Left lobe of liver (tissue), 2 donors: ENCODE measurements at regions not wholly inside any gene's neighbourhood (a gene's known extent, or its start where the extent isn't known, plus 50 kb on each side); places are given as distances from the start of the nearest gene placed in this dataset.

Experiments
- ATAC-seq: fragments of 200-7000 bp; cut with Tn5 transposase; one replicate; pipeline ENCODE4 v1.9.1; 2020; ENCODE audit warnings: mild to moderate bottlenecking, moderate library complexity
- DNase-seq: peaks from one replicate; pipeline ENCODE4 v3.0.0-alpha.2; 2020; ENCODE audit warnings: low spot score
- donor health status: DM: no; HTN: no; CAD: no; lungs with moderate emphysema.
- donor health status: DM: no; HTN: yes; CAD: no.

GRCh38 chr11:113584371-113584770, 109.2 kb upstream of the DRD2 start:
- ATAC-seq = no peak

GRCh38 chr11:113581713-113582112, 106.5 kb upstream of the DRD2 start:
- ATAC-seq (no peak), DNase-seq (no peak)

More at GRCh38 chr11:113584371-113584770, 109.2 kb upstream of the DRD2 start:
- no peak for DNase-seq

- DNase-seq = no peak
- ATAC-seq = no peak
Observed at GRCh38 chr11:113579292-113579940, 104.2 kb upstream of the DRD2 start.

GRCh38 chr11:113578715-113579250, 103.6 kb upstream of the DRD2 start:
- ATAC-seq = no peak
- no peak for DNase-seq

- DNase-seq (no peak), ATAC-seq (no peak)
Observed at GRCh38 chr11:113578033-113578380, 102.8 kb upstream of the DRD2 start.

- no peak for DNase-seq
- no peak for ATAC-seq
Observed at GRCh38 chr11:113577356-113578032, 102.3 kb upstream of the DRD2 start.

GRCh38 chr11:113574586-113574985, 99.4 kb upstream of the DRD2 start:
- ATAC-seq = no peak
- DNase-seq = no peak

GRCh38 chr11:113574171-113574570, 99.0 kb upstream of the DRD2 start:
- no peak for ATAC-seq
- DNase-seq = no peak

- DNase-seq (no peak), ATAC-seq (no peak)
Observed at GRCh38 chr11:113572136-113572735, 97.0 kb upstream of the DRD2 start.

- ATAC-seq = no peak
- no peak for DNase-seq
Observed at GRCh38 chr11:113571531-113571930, 96.3 kb upstream of the DRD2 start.

- DNase-seq = no peak
- ATAC-seq = no peak
Observed at GRCh38 chr11:113570906-113571305, 95.7 kb upstream of the DRD2 start.

GRCh38 chr11:113569391-113569790, 94.2 kb upstream of the DRD2 start:
- ATAC-seq = no peak
- DNase-seq = no peak

GRCh38 chr11:113568566-113568965, 93.4 kb upstream of the DRD2 start:
- ATAC-seq (no peak), DNase-seq (no peak)

GRCh38 chr11:113567867-113568544, 92.8 kb upstream of the DRD2 start:
- no peak for DNase-seq
- ATAC-seq = no peak

- DNase-seq (no peak), ATAC-seq (no peak)
Observed at GRCh38 chr11:113567097-113567496, 91.9 kb upstream of the DRD2 start.

GRCh38 chr11:113564527-113565130, 89.4 kb upstream of the DRD2 start:
- ATAC-seq (no peak), DNase-seq (no peak)

GRCh38 chr11:113563766-113564526, 88.7 kb upstream of the DRD2 start:
- ATAC-seq (no peak), DNase-seq (no peak)

- ATAC-seq (no peak), DNase-seq (no peak)
Observed at GRCh38 chr11:113562981-113563461, 87.8 kb upstream of the DRD2 start.

GRCh38 chr11:113562576-113562975, 87.4 kb upstream of the DRD2 start:
- ATAC-seq = no peak
- no peak for DNase-seq

GRCh38 chr11:113557926-113558325, 82.7 kb upstream of the DRD2 start:
- no peak for ATAC-seq
- no peak for DNase-seq
